ENCODE measurements at regions not wholly inside any gene's neighbourhood (a gene's known extent, or its start where the extent isn't known, plus 50 kb on each side); places are given as distances from the start of the nearest gene placed in this dataset.
"Not testable (repeated sequence)": the region's sequence is repeated elsewhere in the genome, so short reads cannot be mapped to it uniquely, and the experiment has no call there.

DNA sequence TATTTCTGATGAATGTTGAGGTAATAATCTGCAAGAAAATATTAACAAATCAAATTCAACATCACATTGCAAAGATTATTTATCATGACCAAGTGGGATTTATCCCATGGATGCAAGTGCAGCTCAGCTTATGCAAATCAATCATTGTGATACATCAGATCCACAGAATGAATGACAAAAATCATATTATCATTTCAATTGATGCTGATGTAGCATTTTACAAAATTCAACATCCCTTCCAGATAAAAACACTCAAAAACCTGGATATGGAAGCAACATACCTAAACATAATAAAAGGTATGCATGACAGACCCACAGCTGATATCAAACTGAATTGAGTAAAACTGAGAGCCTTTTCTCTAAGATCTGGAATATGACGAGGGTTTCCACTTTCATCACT is 1915.4 kb downstream of the ARAP2 start:
- Histone ChIP-seq H3K27me3 (no peaks in the 10 kb centered on the region), H3K4me3 (no peak overlapping the region), H3F3A (ENCODE audit: low read depth) (no peaks in the 10 kb centered on the region), H3K9me3 (ENCODE audit: low read depth) (no peaks in the 10 kb centered on the region), H3K4me2 (no peak overlapping the region), H3K79me2 (ENCODE audit: low read depth) (no peaks in the 10 kb centered on the region), H3K36me3 (no peaks in the 10 kb centered on the region), H3K4me1 (peaks cover under 1% of the 10 kb centered on the region), H2AFZ (replicated peaks) (no peak overlapping the region), H4K20me1 (ENCODE audit: low read depth) (no peaks in the 10 kb centered on the region), H3K27ac (no peak overlapping the region), H3K9ac (no peak overlapping the region)
- Mint-ChIP-seq H3K27ac (no peak overlapping the region), H3K9me3 (no peaks in the 10 kb centered on the region), H3K4me3 (no peak overlapping the region), H3K4me1 (no peaks in the 10 kb centered on the region), H3K36me3 (no peaks in the 10 kb centered on the region), H3K27me3 (ENCODE audit: insufficient read depth, low read depth) (no peaks in the 10 kb centered on the region)
- DNase-seq (ENCODE audit: low spot score): no peak
- TF ChIP-seq, protein P1, sequence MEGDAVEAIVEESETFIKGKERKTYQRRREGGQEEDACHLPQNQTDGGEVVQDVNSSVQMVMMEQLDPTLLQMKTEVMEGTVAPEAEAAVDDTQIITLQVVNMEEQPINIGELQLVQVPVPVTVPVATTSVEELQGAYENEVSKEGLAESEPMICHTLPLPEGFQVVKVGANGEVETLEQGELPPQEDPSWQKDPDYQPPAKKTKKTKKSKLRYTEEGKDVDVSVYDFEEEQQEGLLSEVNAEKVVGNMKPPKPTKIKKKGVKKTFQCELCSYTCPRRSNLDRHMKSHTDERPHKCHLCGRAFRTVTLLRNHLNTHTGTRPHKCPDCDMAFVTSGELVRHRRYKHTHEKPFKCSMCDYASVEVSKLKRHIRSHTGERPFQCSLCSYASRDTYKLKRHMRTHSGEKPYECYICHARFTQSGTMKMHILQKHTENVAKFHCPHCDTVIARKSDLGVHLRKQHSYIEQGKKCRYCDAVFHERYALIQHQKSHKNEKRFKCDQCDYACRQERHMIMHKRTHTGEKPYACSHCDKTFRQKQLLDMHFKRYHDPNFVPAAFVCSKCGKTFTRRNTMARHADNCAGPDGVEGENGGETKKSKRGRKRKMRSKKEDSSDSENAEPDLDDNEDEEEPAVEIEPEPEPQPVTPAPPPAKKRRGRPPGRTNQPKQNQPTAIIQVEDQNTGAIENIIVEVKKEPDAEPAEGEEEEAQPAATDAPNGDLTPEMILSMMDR (IDR thresholded peaks at IDR 0.05): no peak
- TF ChIP-seq EZH2phosphoT487 (IDR thresholded peaks at IDR 0.05) (no peak), EZH2 (IDR thresholded peaks at IDR 0.05) (no peak)

DNA sequence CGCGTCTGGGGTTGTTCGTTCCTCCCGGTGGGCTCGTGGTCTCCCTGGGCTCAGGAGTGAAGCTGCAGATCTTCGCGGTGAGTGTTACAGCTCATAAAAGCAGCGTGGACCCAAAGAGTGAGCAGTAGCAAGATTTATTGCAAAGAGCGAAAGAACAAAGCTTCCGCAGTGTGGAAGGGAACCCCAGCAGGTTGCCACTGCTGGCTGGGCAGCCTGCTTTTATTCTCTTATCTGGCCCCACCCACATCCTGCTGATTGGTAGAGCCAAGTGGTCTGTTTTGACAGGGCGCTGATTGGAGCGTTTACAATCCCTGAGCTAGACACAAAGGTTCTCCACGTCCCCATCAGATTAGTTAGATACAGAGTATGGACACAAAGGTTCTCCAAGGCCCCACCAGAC is 1909.2 kb downstream of the ARAP2 start:
- DNase-seq (ENCODE audit: low spot score); H3F3A ChIP-seq (ENCODE audit: low read depth); H3K9me3 Mint-ChIP-seq; H3K4me3 Mint-ChIP-seq; H3K4me3 ChIP-seq; H3K79me2 ChIP-seq (ENCODE audit: low read depth); H3K36me3 ChIP-seq; H3K27me3 Mint-ChIP-seq (ENCODE audit: insufficient read depth, low read depth); H4K20me1 ChIP-seq (ENCODE audit: low read depth); H3K27ac Mint-ChIP-seq; H3K4me2 ChIP-seq; H3K4me1 Mint-ChIP-seq; H3K27ac ChIP-seq; H3K4me1 ChIP-seq; H3K36me3 Mint-ChIP-seq; H3K9ac ChIP-seq; H3K9me3 ChIP-seq (ENCODE audit: low read depth); H2AFZ ChIP-seq (replicated peaks); H3K27me3 ChIP-seq: not testable (repeated sequence)

DNA sequence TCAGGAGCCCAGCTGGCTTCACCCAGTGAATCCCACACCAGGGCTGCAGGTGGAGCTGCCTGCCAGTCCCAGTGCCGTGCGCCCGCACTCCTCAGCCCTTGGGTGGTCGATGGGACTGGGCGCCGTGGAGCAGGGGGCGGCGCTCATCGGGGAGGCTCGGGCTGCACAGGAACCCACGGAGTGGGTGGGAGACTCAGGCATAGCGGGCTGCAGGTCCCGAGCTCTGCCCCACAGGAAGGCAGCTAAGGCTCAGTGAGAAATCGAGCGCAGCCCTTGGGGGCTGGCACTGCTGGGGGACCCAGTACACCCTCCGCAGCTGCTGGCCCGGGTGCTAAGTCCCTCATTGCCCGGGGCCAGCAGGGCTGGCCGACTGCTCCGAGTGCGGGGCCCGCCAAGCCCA is 1908.8 kb downstream of the ARAP2 start:
- H3K36me3 ChIP-seq; H3K4me3 Mint-ChIP-seq; H3K4me3 ChIP-seq; H3K4me2 ChIP-seq; H3F3A ChIP-seq (ENCODE audit: low read depth); H3K27me3 Mint-ChIP-seq (ENCODE audit: insufficient read depth, low read depth); DNase-seq (ENCODE audit: low spot score); H3K79me2 ChIP-seq (ENCODE audit: low read depth); H3K27ac Mint-ChIP-seq; H3K27ac ChIP-seq; H2AFZ ChIP-seq (replicated peaks); H3K9me3 ChIP-seq (ENCODE audit: low read depth); H4K20me1 ChIP-seq (ENCODE audit: low read depth); H3K9ac ChIP-seq; H3K9me3 Mint-ChIP-seq; H3K36me3 Mint-ChIP-seq; H3K27me3 ChIP-seq; H3K4me1 Mint-ChIP-seq; H3K4me1 ChIP-seq: not testable (repeated sequence)

DNA sequence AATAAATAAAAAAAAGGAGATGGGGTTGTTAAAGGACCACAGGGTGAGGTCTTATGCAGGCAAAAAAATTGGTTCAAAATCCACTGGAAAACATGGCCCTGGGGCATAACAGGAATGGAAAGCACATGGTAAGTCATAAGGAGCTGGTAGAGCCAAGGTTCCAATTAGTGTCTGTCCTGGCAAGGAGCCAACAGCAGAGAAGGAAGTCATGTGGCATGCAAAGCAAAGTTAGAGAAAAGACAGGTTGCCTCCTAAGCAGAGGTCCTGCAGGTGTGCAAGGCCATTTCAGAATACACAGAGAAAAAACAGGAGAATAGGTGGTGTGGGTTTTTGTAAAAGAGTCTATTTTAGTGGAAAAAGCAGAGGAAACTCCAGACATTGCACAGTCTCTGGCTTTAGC is 1881.7 kb downstream of the ARAP2 start:
- H3K27ac Mint-ChIP-seq: no peak overlapping the region
- no peak overlapping the region for H3K4me2 ChIP-seq
- TF ChIP-seq EZH2 (IDR thresholded peaks at IDR 0.05) (no peak), EZH2phosphoT487 (IDR thresholded peaks at IDR 0.05) (no peak)

DNA sequence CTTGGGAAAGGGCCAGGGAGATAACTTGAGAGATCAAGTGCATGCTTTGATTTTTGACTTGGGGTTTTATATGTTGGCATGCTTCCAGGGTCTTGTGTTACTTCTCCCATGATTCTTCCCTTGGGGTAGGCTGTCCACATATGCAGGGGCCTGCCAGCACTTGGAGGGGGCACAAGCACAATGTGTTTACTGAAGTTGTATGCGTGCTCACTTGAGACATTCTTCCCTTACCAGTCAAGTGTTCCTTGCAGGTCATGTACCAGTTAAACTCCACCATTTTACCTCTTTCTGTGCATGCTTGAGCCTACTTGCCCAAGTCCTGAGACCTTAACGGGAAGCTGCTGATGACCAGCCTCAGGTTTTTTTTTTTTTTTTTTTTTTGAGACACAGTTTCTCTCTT is 1880.5 kb downstream of the ARAP2 start:
- no peak for DNase-seq (ENCODE audit: low spot score)
- Histone ChIP-seq H3F3A (ENCODE audit: low read depth) (no peaks in the 10 kb centered on the region), H2AFZ (replicated peaks) (no peak overlapping the region), H3K4me3 (no peak overlapping the region), H4K20me1 (ENCODE audit: low read depth) (no peaks in the 10 kb centered on the region), H3K4me2 (no peak overlapping the region), H3K79me2 (ENCODE audit: low read depth) (no peaks in the 10 kb centered on the region), H3K9me3 (ENCODE audit: low read depth) (no peaks in the 10 kb centered on the region), H3K27me3 (no peaks in the 10 kb centered on the region), H3K4me1 (no peaks in the 10 kb centered on the region), H3K27ac (no peak overlapping the region), H3K36me3 (no peaks in the 10 kb centered on the region), H3K9ac (no peak overlapping the region)
- Mint-ChIP-seq H3K36me3 (no peaks in the 10 kb centered on the region), H3K4me3 (no peak overlapping the region), H3K27me3 (ENCODE audit: insufficient read depth, low read depth) (peaks cover 3% of the 10 kb centered on the region), H3K27ac (no peak overlapping the region), H3K9me3 (peaks cover 3% of the 10 kb centered on the region), H3K4me1 (peaks cover 4% of the 10 kb centered on the region)
- TF ChIP-seq EZH2 (IDR thresholded peaks at IDR 0.05): no peak
- TF ChIP-seq, protein P1 (IDR thresholded peaks at IDR 0.05): no peak
- no peak for TF ChIP-seq EZH2phosphoT487 (IDR thresholded peaks at IDR 0.05)

More for the DNA sequence above, 1881.7 kb downstream of the ARAP2 start:
- Mint-ChIP-seq H3K4me3 (no peak overlapping the region), H3K27me3 (ENCODE audit: insufficient read depth, low read depth) (peaks cover 3% of the 10 kb centered on the region), H3K36me3 (no peaks in the 10 kb centered on the region), H3K9me3 (peaks cover 3% of the 10 kb centered on the region), H3K4me1 (peaks cover 4% of the 10 kb centered on the region)
- H2AFZ ChIP-seq (replicated peaks): no peak overlapping the region
- H4K20me1 ChIP-seq (ENCODE audit: low read depth): no peaks in the 10 kb centered on the region
- no peaks in the 10 kb centered on the region for H3F3A ChIP-seq (ENCODE audit: low read depth)
- no peaks in the 10 kb centered on the region for H3K4me1 ChIP-seq
- DNase-seq (ENCODE audit: low spot score): no peak
- no peaks in the 10 kb centered on the region for H3K27me3 ChIP-seq
- H3K9me3 ChIP-seq (ENCODE audit: low read depth): no peaks in the 10 kb centered on the region
- H3K4me3 ChIP-seq: no peak overlapping the region
- H3K79me2 ChIP-seq (ENCODE audit: low read depth): no peaks in the 10 kb centered on the region
- no peak overlapping the region for H3K27ac ChIP-seq
- no peaks in the 10 kb centered on the region for H3K36me3 ChIP-seq
- no peak overlapping the region for H3K9ac ChIP-seq

All from neural progenitor cell (in vitro differentiated cells).